ENCODE measurements at regions not wholly inside any gene's neighbourhood (a gene's known extent, or its start where the extent isn't known, plus 50 kb on each side); places are given as distances from the start of the nearest gene placed in this dataset.

DNA sequence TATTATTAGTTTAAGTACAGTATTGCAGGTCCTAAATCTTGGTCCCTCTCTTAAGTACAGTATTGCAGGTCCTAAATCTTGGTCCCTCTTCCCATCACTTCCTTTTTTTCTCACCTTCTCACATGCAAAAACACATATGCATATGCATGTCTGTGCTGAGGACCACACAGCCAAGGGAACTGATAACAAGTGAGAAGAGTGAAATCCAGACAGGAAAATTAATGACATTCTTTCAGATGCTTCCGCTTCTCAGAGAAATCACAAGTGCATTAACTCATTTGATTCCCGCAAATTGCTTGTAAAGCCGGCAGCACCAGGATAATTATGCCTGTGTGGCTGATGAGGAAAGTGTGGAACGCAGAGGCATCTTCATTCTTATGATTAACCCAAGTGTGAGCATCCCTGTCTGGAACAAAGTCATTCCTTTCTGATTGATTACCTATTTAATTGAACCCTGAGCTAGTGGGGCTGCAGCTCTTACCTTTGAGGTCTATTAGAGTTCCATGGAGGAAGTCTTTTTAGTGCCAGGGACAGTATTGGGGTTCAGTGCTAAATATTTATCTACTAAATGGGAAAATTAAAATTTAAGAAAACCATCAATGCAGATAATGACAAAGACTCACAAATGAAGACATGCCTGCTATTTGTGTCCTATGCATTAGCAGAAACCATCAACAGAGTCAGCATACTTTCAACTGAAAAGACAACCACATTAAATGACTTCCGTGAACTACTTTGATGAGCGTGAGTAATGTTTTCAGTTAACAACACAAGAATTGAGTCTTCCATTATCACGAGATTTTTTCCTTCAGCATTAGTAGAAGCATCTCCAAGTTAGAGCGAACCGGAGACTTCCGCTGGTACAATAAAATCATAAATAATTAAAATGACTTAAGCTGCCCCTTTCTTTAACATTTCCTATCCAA lies 220.4 kb upstream of the SLC35G4 start:
- peaks cover 0 to 15% (median 0%) of the 10 kb centered on the region in 4 donors for H3K4me1 ChIP-seq
- no peak overlapping the region for H3K27ac ChIP-seq
- no peaks in the 10 kb centered on the region for H3K27me3 ChIP-seq
- H3K9me3 ChIP-seq, result no peaks in the 10 kb centered on the region
- H3K4me3 ChIP-seq, result no peak overlapping the region
- TF ChIP-seq EP300 (IDR thresholded peaks at IDR 0.05) (no peak), POLR2A (IDR thresholded peaks at IDR 0.05) (no peak)
- TF ChIP-seq, protein P1, sequence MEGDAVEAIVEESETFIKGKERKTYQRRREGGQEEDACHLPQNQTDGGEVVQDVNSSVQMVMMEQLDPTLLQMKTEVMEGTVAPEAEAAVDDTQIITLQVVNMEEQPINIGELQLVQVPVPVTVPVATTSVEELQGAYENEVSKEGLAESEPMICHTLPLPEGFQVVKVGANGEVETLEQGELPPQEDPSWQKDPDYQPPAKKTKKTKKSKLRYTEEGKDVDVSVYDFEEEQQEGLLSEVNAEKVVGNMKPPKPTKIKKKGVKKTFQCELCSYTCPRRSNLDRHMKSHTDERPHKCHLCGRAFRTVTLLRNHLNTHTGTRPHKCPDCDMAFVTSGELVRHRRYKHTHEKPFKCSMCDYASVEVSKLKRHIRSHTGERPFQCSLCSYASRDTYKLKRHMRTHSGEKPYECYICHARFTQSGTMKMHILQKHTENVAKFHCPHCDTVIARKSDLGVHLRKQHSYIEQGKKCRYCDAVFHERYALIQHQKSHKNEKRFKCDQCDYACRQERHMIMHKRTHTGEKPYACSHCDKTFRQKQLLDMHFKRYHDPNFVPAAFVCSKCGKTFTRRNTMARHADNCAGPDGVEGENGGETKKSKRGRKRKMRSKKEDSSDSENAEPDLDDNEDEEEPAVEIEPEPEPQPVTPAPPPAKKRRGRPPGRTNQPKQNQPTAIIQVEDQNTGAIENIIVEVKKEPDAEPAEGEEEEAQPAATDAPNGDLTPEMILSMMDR (IDR thresholded peaks at IDR 0.05), result no peak
- WGBS, 2 donors, result 88% methylated on average over 10 of the region's 10 CpGs
- DNase-seq (ENCODE audit: low spot score in 2 of 2), result no peak
- no peaks in the 10 kb centered on the region for H3K36me3 ChIP-seq

DNA sequence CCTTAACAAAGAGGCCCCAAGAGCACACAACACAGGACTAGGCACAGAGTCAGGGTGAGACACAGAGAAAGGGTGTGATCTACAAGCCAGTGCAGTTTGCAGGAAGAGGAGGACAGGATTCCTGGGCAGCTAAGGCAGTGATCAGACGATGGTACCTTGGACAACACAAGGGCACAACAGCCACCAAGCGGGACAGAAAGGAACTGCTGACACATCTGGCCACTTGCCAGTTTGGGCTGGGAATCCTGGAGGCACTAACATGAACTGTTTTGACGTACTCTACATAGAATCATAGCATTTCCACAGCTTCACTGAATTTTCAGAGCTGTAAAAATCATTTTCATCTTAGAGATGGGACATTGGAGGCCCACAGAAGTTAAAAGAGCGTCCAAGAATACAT lies 221.5 kb upstream of the SLC35G4 start:
- peaks cover 0 to 19% (median 3%) of the 10 kb centered on the region in 4 donors for H3K4me1 ChIP-seq
- no peaks in the 10 kb centered on the region for H3K27me3 ChIP-seq
- WGBS, 2 donors, result 44 to 62% methylated on average over 3 to 4 of the region's 4 CpGs
- no peaks in the 10 kb centered on the region for H3K36me3 ChIP-seq
- H3K9me3 ChIP-seq, result no peaks in the 10 kb centered on the region
- TF ChIP-seq, protein P1 (IDR thresholded peaks at IDR 0.05), result peak in 1 of 5 experiments; percentile 19
- TF ChIP-seq EP300 (IDR thresholded peaks at IDR 0.05), result no peak
- TF ChIP-seq POLR2A (IDR thresholded peaks at IDR 0.05), result no peak
- DNase-seq (ENCODE audit: low spot score in 2 of 2), result peak in 1 of 2 donors; percentile 55
- H3K4me3 ChIP-seq, result no peak overlapping the region
- H3K27ac ChIP-seq, result no peak overlapping the region

DNA sequence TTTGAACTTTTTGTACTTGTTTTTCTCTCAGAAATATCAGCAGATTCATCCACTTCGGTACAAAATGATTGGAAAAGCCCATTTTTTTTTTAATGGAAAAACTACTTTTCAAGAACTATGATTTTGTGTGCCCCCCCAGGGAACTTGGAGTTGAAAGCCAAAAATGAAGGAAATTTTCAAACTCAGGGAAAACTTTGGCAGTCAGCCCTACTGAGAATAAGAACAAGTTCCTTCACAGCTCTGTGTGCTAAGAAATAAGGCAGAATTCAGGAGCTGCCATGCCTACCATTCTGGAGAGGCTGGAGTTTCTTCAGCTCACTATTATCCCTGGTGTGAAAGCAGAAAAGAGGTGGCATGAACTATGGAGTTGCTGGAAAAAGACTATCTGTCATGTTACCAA lies 226.0 kb upstream of the SLC35G4 start:
- Histone ChIP-seq H3K4me3 (no peak overlapping the region), H3K27me3 (no peaks in the 10 kb centered on the region), H3K9me3 (no peaks in the 10 kb centered on the region), H3K4me1 (peaks cover 0 to 14% (median 3%) of the 10 kb centered on the region in 4 donors), H3K27ac (no peak overlapping the region), H3K36me3 (no peaks in the 10 kb centered on the region)
- TF ChIP-seq, protein P1 (IDR thresholded peaks at IDR 0.05), result no peak
- TF ChIP-seq EP300 (IDR thresholded peaks at IDR 0.05), result no peak
- TF ChIP-seq POLR2A (IDR thresholded peaks at IDR 0.05), result no peak
- peak in 1 of 2 donors; percentile 15 for DNase-seq (ENCODE audit: low spot score in 2 of 2)
- WGBS, 2 donors, result 0 to 6% methylated on average over 1 of the region's 1 CpG

DNA sequence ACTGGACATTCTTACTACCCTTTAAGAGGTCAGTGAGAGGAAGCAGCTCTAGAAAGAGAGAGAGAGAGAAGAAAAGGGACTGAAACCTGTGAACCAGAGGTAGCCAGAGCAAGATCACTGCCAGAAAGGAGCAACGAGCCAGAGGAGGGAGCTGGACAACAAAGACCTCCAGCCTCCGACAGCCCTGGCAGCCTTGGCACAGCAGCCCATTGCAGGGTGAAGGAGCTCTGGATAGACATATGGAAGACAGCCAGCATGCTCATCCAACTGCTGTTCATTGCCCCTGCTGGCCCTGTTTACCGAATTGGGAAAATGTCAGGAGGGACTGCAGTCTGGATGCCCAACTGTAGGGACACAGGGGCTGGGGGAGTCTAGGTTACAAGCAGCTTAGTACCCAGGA lies 228.4 kb upstream of the SLC35G4 start:
- no peak overlapping the region for H3K27ac ChIP-seq
- DNase-seq (ENCODE audit: low spot score in 2 of 2), result no peak
- no peak overlapping the region for H3K4me3 ChIP-seq
- no peaks in the 10 kb centered on the region for H3K27me3 ChIP-seq
- H3K9me3 ChIP-seq, result no peaks in the 10 kb centered on the region
- 84 to 93% methylated on average over 3 of the region's 3 CpGs for WGBS, 2 donors
- no peaks in the 10 kb centered on the region for H3K36me3 ChIP-seq
- no peak for TF ChIP-seq EP300 (IDR thresholded peaks at IDR 0.05)
- TF ChIP-seq, protein P1 (IDR thresholded peaks at IDR 0.05), result no peak
- TF ChIP-seq POLR2A (IDR thresholded peaks at IDR 0.05), result no peak
- H3K4me1 ChIP-seq, result peaks cover 0 to 14% (median 3%) of the 10 kb centered on the region in 4 donors

DNA sequence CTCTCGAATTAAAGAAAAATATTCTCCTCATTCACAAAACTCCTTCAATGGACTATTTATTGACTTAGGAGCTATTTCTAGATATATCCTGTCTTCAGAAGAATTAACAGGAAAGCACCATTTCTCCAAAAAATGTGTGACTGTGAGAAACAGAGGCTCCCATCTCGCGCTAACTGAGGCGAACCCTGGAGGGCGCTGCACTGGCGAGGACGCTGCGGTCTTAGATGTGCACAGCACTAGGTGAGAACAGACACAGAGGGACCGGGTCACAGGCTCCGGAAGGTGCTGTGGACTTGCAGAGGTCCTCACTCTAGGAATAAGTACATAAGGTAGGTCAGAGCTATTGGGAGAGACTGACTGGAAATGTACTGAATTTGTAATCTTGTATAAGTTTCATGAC lies 229.7 kb upstream of the SLC35G4 start:
- H3K27me3 ChIP-seq, result no peaks in the 10 kb centered on the region
- H3K4me3 ChIP-seq, result no peak overlapping the region
- H3K4me1 ChIP-seq, result peaks cover 0 to 14% (median 3%) of the 10 kb centered on the region in 4 donors
- WGBS, 2 donors, result 85 to 92% methylated on average over 10 of the region's 10 CpGs
- no peaks in the 10 kb centered on the region for H3K9me3 ChIP-seq
- TF ChIP-seq, protein P1 (IDR thresholded peaks at IDR 0.05), result no peak
- TF ChIP-seq POLR2A (IDR thresholded peaks at IDR 0.05) (no peak), EP300 (IDR thresholded peaks at IDR 0.05) (no peak)
- no peak overlapping the region for H3K27ac ChIP-seq
- DNase-seq (ENCODE audit: low spot score in 2 of 2), result no peak
- no peaks in the 10 kb centered on the region for H3K36me3 ChIP-seq
